SK-N-SH (cell line): ENCODE measurements at regions not wholly inside any gene's neighbourhood (a gene's known extent, or its start where the extent isn't known, plus 50 kb on each side); places are given as distances from the start of the nearest gene placed in this dataset.

ENCODE experiments used
- CTCF ChIA-PET: fragments of 300-600, 350-600 bp; formaldehyde crosslinking; extraction: SDS; loops from one replicate; lab custom pipeline; 2021; lab: Yijun Ruan, JAX
- POLR2A ChIA-PET: fragments of 350-600 bp; sonication (Branson Sonifier 250); formaldehyde crosslinking; extraction: SDS; loops from one replicate; lab custom pipeline; 2020; ENCODE audit warnings: antibody characterized with exemption, inconsistent platforms; lab: Yijun Ruan, JAX
- DNase-seq: peaks from one replicate; pipeline ENCODE4 v3.0.0; 2012
- H2AFZ ChIP-seq: fragments of 200-600 bp; sonication (generic); 2 replicates; pipeline ENCODE4 v1.8.1; 2016; ENCODE audit warnings: antibody characterized with exemption, mild to moderate bottlenecking, low read depth
- H3F3A ChIP-seq: fragments of 200-600 bp; sonication (generic); replicated peaks from 2 replicates; pipeline ENCODE3; 2016; ENCODE audit warnings: antibody characterized with exemption, mild to moderate bottlenecking; ENCODE audit not compliant: insufficient read depth
- H3K27ac ChIP-seq, 2 experiments: fragments of 200-500 bp in 1 of 2; fragments of 200-600 bp in 1 of 2; sonication (Bioruptor generic) in 1 of 2; sonication (generic), shearing (Covaris generic) in 1 of 2; 2 replicates each; pipeline versions ENCODE4 v1.5.1 to v1.6.1; 2014 to 2016; ENCODE audit warnings: low read depth in 2 of 2, inconsistent platforms in 1 of 2, low read length in 1 of 2, mild to moderate bottlenecking in 1 of 2, mixed read lengths in 1 of 2
- H3K27me3 ChIP-seq: fragments of 200-600 bp; sonication (generic), shearing (Covaris generic); 2 replicates; pipeline ENCODE4 v1.6.1; 2016; ENCODE audit warnings: mixed run types; ENCODE audit not compliant: insufficient read depth
- H3K36me3 ChIP-seq, 2 experiments: fragments of 200-500 bp in 1 of 2; fragments of 200-600 bp in 1 of 2; sonication (Bioruptor generic) in 1 of 2; sonication (generic) in 1 of 2; replicated peaks in 1 of 2; 2 replicates each; pipeline versions ENCODE3 to v1.5.1; 2014 to 2016; ENCODE audit warnings: low read length in 1 of 2, mild to moderate bottlenecking in 1 of 2; ENCODE audit not compliant: insufficient read depth in 2 of 2, control insufficient read depth in 1 of 2
- H3K4me1 ChIP-seq, 2 experiments: fragments of 200-500 bp in 1 of 2; fragments of 200-600 bp in 1 of 2; sonication (Bioruptor generic) in 1 of 2; sonication (generic), shearing (Covaris generic) in 1 of 2; 2 replicates each; pipeline versions ENCODE4 v1.5.1 to v1.6.1; 2014 to 2016; ENCODE audit warnings: low read depth in 1 of 2, low read length in 1 of 2, mixed run types in 1 of 2; ENCODE audit not compliant: insufficient read depth in 2 of 2, control insufficient read depth in 1 of 2
- H3K4me2 ChIP-seq: fragments of 200-600 bp; sonication (generic), shearing (Covaris generic); 2 replicates; pipeline ENCODE4 v1.6.1; 2017; ENCODE audit warnings: mixed run types
- H3K4me3 ChIP-seq, 2 experiments: fragments of 200-500 bp in 1 of 2; fragments of 200-600 bp in 1 of 2; sonication (Bioruptor generic) in 1 of 2; sonication (generic), shearing (Covaris generic) in 1 of 2; 2 replicates each; pipeline versions ENCODE4 v1.5.1 to v1.8.1; 2014 to 2016; ENCODE audit warnings: low read depth in 2 of 2, inconsistent platforms in 1 of 2, low read length in 1 of 2, mild to moderate bottlenecking in 1 of 2, mixed read lengths in 1 of 2, moderate library complexity in 1 of 2
- H3K79me2 ChIP-seq: fragments of 200-600 bp; sonication (generic); 2 replicates; pipeline ENCODE4 v1.8.1; 2017; ENCODE audit warnings: mild to moderate bottlenecking; ENCODE audit not compliant: insufficient read depth
- H3K9ac ChIP-seq: fragments of 200-600 bp; sonication (generic); 2 replicates; pipeline ENCODE4 v1.6.1; 2017; ENCODE audit warnings: mixed run types
- H3K9me2 ChIP-seq: fragments of 200-600 bp; sonication (generic); 2 replicates; pipeline ENCODE4 v1.6.1; 2017; ENCODE audit warnings: mixed run types
- H3K9me3 ChIP-seq: fragments of 200-600 bp; sonication (generic); 2 replicates; pipeline ENCODE4 v1.6.1; 2017; ENCODE audit warnings: mixed run types, mild to moderate bottlenecking, moderate library complexity
- H4K20me1 ChIP-seq: fragments of 200-600 bp; sonication (generic); 2 replicates; pipeline ENCODE4 v1.6.1; 2017; ENCODE audit warnings: mild to moderate bottlenecking, mixed run types; ENCODE audit not compliant: insufficient read depth
- CTCF ChIP-seq: fragments of 200-600 bp; sonication (generic); IDR thresholded peaks from 2 replicates; pipeline ENCODE4 v1.6.1; 2017; ENCODE audit warnings: antibody characterized with exemption, mild to moderate bottlenecking, moderate library complexity
- ELF1 ChIP-seq: IDR thresholded peaks from 2 replicates; pipeline ENCODE4 v1.4.0; 2012
- EP300 ChIP-seq, 2 experiments: IDR thresholded peaks; 2 replicates each; pipeline versions ENCODE4 v1.4.0 to v1.6.1; 2012; ENCODE audit warnings: borderline replicate concordance in 1 of 2, low read depth in 1 of 2, low read length in 1 of 2
- FOXJ3 ChIP-seq: sonication (generic); formaldehyde crosslinking; IDR thresholded peaks from 2 replicates; pipeline ENCODE4 v1.5.1; 2020; ENCODE audit warnings: mild to moderate bottlenecking, missing genetic modification reagents
- FOXM1 ChIP-seq: IDR thresholded peaks from 2 replicates; pipeline ENCODE4 v1.4.0; 2012; ENCODE audit warnings: low read depth, mild to moderate bottlenecking
- GATA2 ChIP-seq: sonication (generic); formaldehyde crosslinking; IDR thresholded peaks from 2 replicates; pipeline ENCODE4 v1.5.0; 2020; ENCODE audit warnings: mild to moderate bottlenecking, missing genetic modification reagents
- IRF3 ChIP-seq: fragments of 150-350 bp; IDR thresholded peaks from 2 replicates; pipeline ENCODE4 v1.6.1; 2016; ENCODE audit warnings: mild to moderate bottlenecking, low read depth, low read length
- JUND ChIP-seq: IDR thresholded peaks from 2 replicates; pipeline ENCODE4 v1.4.0; 2012
- MXI1 ChIP-seq: IDR thresholded peaks from 2 replicates; pipeline ENCODE4 v1.6.1; 2012; ENCODE audit warnings: mild to moderate bottlenecking, low read depth, low read length, improper control_type of control experiment
- NRF1 ChIP-seq: IDR thresholded peaks from 2 replicates; pipeline ENCODE4 v1.6.1; 2012; ENCODE audit warnings: low read depth, mild to moderate bottlenecking, low read length
- PBX3 ChIP-seq: IDR thresholded peaks from 2 replicates; pipeline ENCODE4; 2012
- RCOR1 ChIP-seq: fragments of 150-350 bp; IDR thresholded peaks from 2 replicates; pipeline ENCODE4 v1.6.1; 2017; ENCODE audit warnings: antibody characterized with exemption, low read length
- RXRA ChIP-seq: IDR thresholded peaks from 2 replicates; pipeline ENCODE4 v1.4.0; 2012; ENCODE audit warnings: low read depth, mild to moderate bottlenecking, borderline replicate concordance
- SMC3 ChIP-seq: IDR thresholded peaks from 2 replicates; pipeline ENCODE4 v1.6.1; 2012; ENCODE audit warnings: low read depth, low read length, improper control_type of control experiment
- YY1 ChIP-seq: IDR thresholded peaks from 2 replicates; pipeline ENCODE4 v1.4.0; 2012; ENCODE audit warnings: low read depth, mild to moderate bottlenecking
- ZBTB33 ChIP-seq: IDR thresholded peaks from 2 replicates; pipeline ENCODE4 v1.4.0; 2012; ENCODE audit warnings: low read depth, borderline replicate concordance
- WGBS: methylation state at CpG from one replicate; pipeline ENCODE4 v1.1.6; 2017; ENCODE audit warnings: low lambda C conversion rate; 5-methylcytosine and 5-hydroxymethylcytosine counted together

DNA sequence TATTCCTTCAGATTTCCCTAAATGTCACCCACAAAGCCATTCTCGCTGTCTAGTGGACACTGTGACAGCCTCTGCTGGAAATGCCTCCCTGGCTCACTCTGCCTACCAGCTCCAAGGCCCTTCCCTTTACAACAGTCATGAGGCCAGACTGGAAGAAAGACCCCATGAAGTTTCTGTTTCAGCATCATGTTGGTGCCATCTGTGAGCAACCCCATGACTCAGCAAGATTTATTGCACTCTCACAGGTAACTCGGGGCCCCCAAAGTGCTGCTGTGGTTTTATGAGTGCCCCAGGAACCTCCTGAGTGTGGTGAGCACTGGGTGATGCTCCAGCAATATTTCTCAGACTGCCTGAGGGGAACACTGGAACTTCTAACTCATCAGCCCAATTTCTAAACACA is 218.6 kb downstream of the ZNF33B start (continued):
- no peak for TF ChIP-seq IRF3
- no peak for TF ChIP-seq GATA2 (CRISPR knock-in tag)

- Histone ChIP-seq H3K4me1 (no peaks in the 10 kb centered on the region), H3K36me3 (no peaks in the 10 kb centered on the region), H3K79me2 (no peaks in the 10 kb centered on the region), H3K4me3 (no peak overlapping the region), H2AFZ (no peak overlapping the region), H3K27me3 (no peaks in the 10 kb centered on the region), H3K27ac (no peak overlapping the region), H3F3A (no peaks in the 10 kb centered on the region), H4K20me1 (no peaks in the 10 kb centered on the region), H3K9me3 (no peaks in the 10 kb centered on the region), H3K4me2 (no peak overlapping the region), H3K9ac (no peak overlapping the region), H3K9me2 (no peaks in the 10 kb centered on the region)
- no peak for DNase-seq
- ChIA-PET CTCF (interaction anchor here (0.6 to 0.9 kb wide), 2 partner anchors 17 to 48 kb away, joined by 3 to 4 read pairs; no protein-coding TSS in a partner anchor), POLR2A (no interaction called here)
- 55% methylated on average over 7 of the region's 7 CpGs for WGBS
- TF ChIP-seq JUND: no peak
- TF ChIP-seq CTCF: no peak
- TF ChIP-seq MXI1: no peak
- no peak for TF ChIP-seq ELF1
- no peak for TF ChIP-seq ZBTB33
- TF ChIP-seq SMC3: no peak
- no peak for TF ChIP-seq FOXM1
- no peak for TF ChIP-seq YY1
- TF ChIP-seq PBX3: no peak
- no peak for TF ChIP-seq NRF1
- no peak for TF ChIP-seq RCOR1
- TF ChIP-seq RXRA: no peak
- no peak for TF ChIP-seq FOXJ3
- TF ChIP-seq EP300 (IDR thresholded peaks at IDR 0.05; ENCODE audit: borderline replicate concordance in 1 of 2, low read depth in 1 of 2, low read length in 1 of 2): no peak
These were observed 257.3 kb downstream of the ZNF33B start for GRCh38 chr10:42380926-42381547.
